ENCODE measurements at regions not wholly inside any gene's neighbourhood (a gene's known extent, or its start where the extent isn't known, plus 50 kb on each side); places are given as distances from the start of the nearest gene placed in this dataset.

DNA sequence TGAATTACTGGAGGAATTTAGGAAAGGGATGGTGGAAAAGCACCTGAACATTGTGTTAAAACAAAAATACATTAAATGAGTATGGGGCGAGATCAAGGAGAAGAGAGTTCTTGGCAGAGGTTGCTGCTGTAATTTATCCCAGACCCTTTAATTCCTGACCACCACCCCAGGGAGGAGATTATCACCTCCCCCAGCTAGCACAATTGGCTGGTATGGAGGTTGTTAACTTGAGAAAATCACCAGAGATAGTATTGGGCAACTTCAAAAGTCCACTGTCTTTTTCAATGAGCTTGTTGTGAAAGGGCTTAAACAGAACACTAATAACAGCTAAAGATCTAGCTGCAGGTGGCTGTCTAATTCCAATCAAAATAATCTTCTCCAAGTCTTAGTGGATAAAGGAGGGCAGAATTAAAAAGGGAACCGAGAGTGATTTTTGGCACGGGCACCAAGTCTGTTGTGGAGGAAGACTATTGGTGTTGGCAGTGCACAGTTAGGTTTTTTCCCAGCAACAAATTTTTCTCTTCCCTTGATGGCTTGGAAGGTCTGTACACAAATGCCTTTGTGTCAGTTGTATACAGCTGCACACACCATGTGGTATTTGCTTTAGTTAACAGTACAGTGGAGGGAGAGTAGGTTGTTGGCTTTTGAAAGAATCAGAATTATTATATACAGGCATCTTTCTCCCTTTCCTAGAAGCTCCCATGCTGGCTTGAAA is 289.5 kb downstream of the SLC4A3 start:
- Histone ChIP-seq H3K4me3 (ENCODE audit: low read length) (no peak overlapping the region), H3K9me2 (replicated peaks; ENCODE audit: control insufficient read depth, low read length) (no peaks in the 10 kb centered on the region), H3K79me2 (ENCODE audit: control insufficient read depth, low read length) (no peaks in the 10 kb centered on the region), H3K27me3 (ENCODE audit: control insufficient read depth, low read length) (no peaks in the 10 kb centered on the region), H4K20me1 (ENCODE audit: control insufficient read depth, insufficient read depth, low read depth, low read length) (no peaks in the 10 kb centered on the region), H3K9me3 (ENCODE audit: control insufficient read depth, insufficient read depth, low read length) (no peaks in the 10 kb centered on the region), H3K4me1 (ENCODE audit: control insufficient read depth, low read length) (no peaks in the 10 kb centered on the region), H3K4me2 (ENCODE audit: low read length) (no peak overlapping the region), H3K36me3 (ENCODE audit: control insufficient read depth, low read length) (no peaks in the 10 kb centered on the region), H3F3A (ENCODE audit: control insufficient read depth, insufficient read depth) (no peaks in the 10 kb centered on the region), H3K27ac (ENCODE audit: low read depth, low read length) (no peak overlapping the region)
- TF ChIP-seq EZH2phosphoT487 (IDR thresholded peaks at IDR 0.05; ENCODE audit: borderline replicate concordance, low read length), result no peak
- TF ChIP-seq, protein P1, sequence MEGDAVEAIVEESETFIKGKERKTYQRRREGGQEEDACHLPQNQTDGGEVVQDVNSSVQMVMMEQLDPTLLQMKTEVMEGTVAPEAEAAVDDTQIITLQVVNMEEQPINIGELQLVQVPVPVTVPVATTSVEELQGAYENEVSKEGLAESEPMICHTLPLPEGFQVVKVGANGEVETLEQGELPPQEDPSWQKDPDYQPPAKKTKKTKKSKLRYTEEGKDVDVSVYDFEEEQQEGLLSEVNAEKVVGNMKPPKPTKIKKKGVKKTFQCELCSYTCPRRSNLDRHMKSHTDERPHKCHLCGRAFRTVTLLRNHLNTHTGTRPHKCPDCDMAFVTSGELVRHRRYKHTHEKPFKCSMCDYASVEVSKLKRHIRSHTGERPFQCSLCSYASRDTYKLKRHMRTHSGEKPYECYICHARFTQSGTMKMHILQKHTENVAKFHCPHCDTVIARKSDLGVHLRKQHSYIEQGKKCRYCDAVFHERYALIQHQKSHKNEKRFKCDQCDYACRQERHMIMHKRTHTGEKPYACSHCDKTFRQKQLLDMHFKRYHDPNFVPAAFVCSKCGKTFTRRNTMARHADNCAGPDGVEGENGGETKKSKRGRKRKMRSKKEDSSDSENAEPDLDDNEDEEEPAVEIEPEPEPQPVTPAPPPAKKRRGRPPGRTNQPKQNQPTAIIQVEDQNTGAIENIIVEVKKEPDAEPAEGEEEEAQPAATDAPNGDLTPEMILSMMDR (IDR thresholded peaks at IDR 0.05; ENCODE audit: low read depth, low read length, poor library complexity, severe bottlenecking), result no peak

DNA sequence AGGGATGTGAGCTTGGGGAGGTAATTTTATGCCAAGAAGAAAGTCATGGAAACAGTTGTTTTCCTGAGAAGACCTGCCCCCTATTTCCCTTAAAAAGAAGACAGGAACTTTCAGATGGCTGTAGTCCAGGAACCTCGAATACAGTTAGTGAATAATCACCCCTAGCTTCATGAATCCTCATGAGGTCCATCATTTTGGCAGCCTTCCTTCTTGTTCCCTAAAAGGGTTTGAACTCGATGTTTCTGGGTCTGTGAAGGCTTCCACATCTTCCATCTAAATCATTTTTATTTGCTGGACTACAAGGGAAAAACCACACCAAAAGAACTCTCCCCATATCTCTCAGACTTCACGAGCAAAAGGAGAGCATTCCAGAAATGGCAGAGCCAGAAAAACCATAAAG is 290.8 kb downstream of the SLC4A3 start:
- H3K9me3 ChIP-seq (ENCODE audit: control insufficient read depth, insufficient read depth, low read length), result no peaks in the 10 kb centered on the region
- H3K36me3 ChIP-seq (ENCODE audit: control insufficient read depth, low read length), result no peaks in the 10 kb centered on the region
- no peak overlapping the region for H3K4me2 ChIP-seq (ENCODE audit: low read length)
- no peak for TF ChIP-seq EZH2phosphoT487 (IDR thresholded peaks at IDR 0.05; ENCODE audit: borderline replicate concordance, low read length)
- TF ChIP-seq, protein P1 (IDR thresholded peaks at IDR 0.05; ENCODE audit: low read depth, low read length, poor library complexity, severe bottlenecking), result no peak
- H4K20me1 ChIP-seq (ENCODE audit: control insufficient read depth, insufficient read depth, low read depth, low read length), result no peaks in the 10 kb centered on the region
- H3K79me2 ChIP-seq (ENCODE audit: control insufficient read depth, low read length), result no peaks in the 10 kb centered on the region
- H3K27me3 ChIP-seq (ENCODE audit: control insufficient read depth, low read length), result no peaks in the 10 kb centered on the region
- H3K9me2 ChIP-seq (replicated peaks; ENCODE audit: control insufficient read depth, low read length), result no peaks in the 10 kb centered on the region
- no peaks in the 10 kb centered on the region for H3K4me1 ChIP-seq (ENCODE audit: control insufficient read depth, low read length)
- no peak overlapping the region for H3K4me3 ChIP-seq (ENCODE audit: low read length)
- H3F3A ChIP-seq (ENCODE audit: control insufficient read depth, insufficient read depth), result no peaks in the 10 kb centered on the region
- no peak overlapping the region for H3K27ac ChIP-seq (ENCODE audit: low read depth, low read length)

- Histone ChIP-seq H3K4me2 (ENCODE audit: low read length) (no peak overlapping the region), H3K4me3 (ENCODE audit: low read length) (no peak overlapping the region), H4K20me1 (ENCODE audit: control insufficient read depth, insufficient read depth, low read depth, low read length) (no peaks in the 10 kb centered on the region), H3K9me3 (ENCODE audit: control insufficient read depth, insufficient read depth, low read length) (no peaks in the 10 kb centered on the region), H3K27ac (ENCODE audit: low read depth, low read length) (no peak overlapping the region), H3F3A (ENCODE audit: control insufficient read depth, insufficient read depth) (no peaks in the 10 kb centered on the region), H3K79me2 (ENCODE audit: control insufficient read depth, low read length) (no peaks in the 10 kb centered on the region), H3K27me3 (ENCODE audit: control insufficient read depth, low read length) (no peaks in the 10 kb centered on the region), H3K9me2 (replicated peaks; ENCODE audit: control insufficient read depth, low read length) (no peaks in the 10 kb centered on the region), H3K4me1 (ENCODE audit: control insufficient read depth, low read length) (no peaks in the 10 kb centered on the region), H3K36me3 (ENCODE audit: control insufficient read depth, low read length) (no peaks in the 10 kb centered on the region)
- TF ChIP-seq, protein P1 (IDR thresholded peaks at IDR 0.05; ENCODE audit: low read depth, low read length, poor library complexity, severe bottlenecking), result no peak
- TF ChIP-seq EZH2phosphoT487 (IDR thresholded peaks at IDR 0.05; ENCODE audit: borderline replicate concordance, low read length), result no peak
Observed at GRCh38 chr2:219918944-219919343, 291.5 kb downstream of the SLC4A3 start.
